Activated CD4-positive, alpha-beta T cell treated with anti-CD3 and anti-CD28 coated beads, Interleukin-2, amount 50 U/mL, for 48 hours (primary cell): ENCODE measurements at regions not wholly inside any gene's neighbourhood (a gene's known extent, or its start where the extent isn't known, plus 50 kb on each side); places are given as distances from the start of the nearest gene placed in this dataset.
"Not testable (repeated sequence)": the region's sequence is repeated elsewhere in the genome, so short reads cannot be mapped to it uniquely, and the experiment has no call there.

Experiments used
- DNase-seq, 2 experiments: peaks; one replicate each; pipeline ENCODE4 v3.0.0-alpha.2; 2020

DNA sequence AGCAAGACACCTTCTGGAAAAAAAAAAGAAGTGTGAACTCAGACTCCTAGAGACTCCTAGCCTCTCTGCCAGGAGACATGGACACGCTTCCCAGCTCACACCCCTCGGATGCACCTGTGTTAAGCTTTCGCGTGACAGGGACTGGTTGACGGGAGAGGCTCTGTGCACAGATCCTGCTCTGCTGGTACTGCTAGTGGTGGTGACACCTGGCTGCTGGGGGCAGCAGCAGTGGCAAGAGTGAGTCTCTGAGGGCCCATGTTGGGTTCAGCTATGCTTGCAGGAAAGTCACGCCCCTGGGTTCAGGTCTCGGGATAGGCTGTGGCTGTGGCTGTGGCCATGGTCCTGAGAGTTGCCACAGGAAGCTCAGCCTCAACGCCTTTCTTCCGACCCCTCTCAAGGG is 81.1 kb downstream of the XRCC2 start:
- no peak for DNase-seq

DNA sequence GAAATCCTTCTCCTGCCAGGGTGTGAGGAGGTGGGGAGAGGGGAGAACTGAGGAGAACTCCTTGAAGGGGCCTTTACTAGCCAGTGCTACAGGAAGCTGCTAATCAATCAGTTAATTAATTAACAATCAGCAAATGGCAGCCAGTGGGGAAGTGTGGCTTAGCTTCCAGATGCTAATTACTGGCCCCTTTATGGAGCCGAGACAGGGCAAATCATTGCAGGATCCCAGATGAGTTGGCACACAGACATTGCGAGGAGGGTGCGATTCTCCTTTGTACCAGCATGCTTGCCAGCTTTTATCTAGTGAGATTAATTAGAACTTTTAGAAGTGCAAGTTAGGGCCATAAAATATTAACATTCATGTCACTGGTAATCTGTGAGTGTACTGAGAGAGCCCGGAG is 84.0 kb downstream of the XRCC2 start:
- no peak for DNase-seq

DNA sequence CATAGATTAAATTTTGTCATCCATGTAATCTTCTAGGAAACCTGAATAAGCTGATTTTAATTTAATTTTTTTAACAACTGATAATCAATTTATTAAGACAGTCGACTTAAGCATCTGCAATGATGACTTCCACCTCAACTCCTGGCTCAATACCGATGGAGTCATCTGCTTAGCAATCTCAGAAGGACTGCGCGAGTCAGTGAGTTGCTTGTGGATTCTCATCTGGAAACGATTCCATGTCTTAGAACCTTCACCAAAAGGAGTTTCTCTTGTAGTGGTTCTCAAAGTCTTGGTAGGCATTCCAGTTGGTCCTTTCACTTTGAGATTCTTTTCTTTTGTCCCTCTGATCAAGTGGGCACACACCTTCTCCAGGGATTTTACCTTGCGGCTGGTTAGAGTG is 85.5 kb downstream of the XRCC2 start:
- no peak for DNase-seq

DNA sequence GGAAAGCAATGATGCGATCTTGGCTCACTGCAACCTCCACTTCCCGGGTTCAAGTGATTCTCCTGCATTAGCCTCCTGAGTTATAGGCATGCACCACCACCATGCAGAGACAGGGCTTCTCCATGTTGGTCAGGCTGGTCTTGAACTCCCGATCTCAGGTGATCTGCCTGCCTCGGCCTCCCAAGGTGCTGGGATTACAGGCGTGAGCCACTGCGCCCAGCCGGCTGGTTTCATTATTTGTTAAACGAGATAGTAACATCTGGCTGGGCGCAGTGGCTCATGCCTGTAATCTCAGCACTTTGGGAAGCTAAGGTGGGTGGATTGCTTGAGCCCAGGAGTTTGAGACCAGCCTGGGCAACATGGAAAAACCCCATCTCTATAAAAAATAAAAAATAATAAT is 86.1 kb downstream of the XRCC2 start:
- not testable (repeated sequence) for DNase-seq

DNA sequence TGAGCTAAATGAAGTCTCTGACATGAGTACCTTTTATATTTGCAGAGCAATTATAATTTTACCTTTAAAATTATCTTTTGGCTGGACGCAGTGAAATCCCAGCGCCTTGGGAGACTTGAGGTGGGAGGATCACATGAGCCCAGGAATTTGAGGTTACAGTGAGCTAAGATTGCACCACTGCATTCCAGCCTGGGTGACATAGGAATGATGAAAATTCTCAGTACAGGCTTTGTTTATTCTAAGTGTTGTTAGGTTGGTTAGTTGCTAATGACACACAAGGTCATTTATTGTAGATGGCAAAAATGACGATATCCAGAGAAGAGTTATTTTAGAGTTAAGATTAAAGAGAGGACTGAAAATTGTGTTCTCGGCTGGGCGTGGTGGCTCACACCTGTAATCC is 87.6 kb downstream of the XRCC2 start:
- DNase-seq = no peak

DNA sequence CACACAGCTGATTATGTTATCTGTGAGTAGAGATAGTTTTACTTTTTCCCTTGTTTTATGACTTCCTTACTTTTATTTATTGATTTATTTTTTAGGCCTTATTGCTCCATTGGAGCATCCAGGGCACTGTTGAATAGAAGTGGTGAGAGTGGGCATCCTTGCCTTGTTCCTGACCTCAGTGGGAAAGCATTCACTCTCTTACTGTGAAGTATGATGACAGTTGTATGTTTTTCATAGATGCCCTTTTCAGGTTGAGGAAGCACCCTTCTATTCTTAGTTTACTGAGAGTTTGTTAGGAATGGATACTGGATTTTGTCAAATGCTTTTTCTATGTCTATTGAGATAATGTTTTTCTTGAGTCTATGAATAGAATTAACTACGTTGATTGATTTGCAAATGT is 88.6 kb downstream of the XRCC2 start:
- no peak for DNase-seq

DNA sequence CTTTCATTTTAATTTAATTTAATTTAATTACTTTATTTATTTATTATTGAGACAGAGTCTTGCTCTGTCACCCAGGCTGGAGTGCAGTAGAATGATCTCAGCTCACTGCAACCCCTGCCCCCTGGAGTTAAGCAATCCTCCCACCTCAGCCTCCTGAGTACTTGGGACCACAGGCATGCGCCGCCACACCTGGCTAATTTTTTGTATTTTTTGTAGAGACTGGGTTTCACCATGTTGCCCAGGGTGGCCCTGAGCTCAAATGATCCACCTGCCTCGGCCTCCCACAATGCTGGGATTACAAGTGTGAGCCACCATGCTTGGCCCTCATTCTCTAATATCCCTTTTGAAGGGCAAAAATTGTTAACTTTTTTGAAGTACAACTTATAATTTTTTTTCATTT is 92.9 kb downstream of the XRCC2 start:
- no peak for DNase-seq

DNA sequence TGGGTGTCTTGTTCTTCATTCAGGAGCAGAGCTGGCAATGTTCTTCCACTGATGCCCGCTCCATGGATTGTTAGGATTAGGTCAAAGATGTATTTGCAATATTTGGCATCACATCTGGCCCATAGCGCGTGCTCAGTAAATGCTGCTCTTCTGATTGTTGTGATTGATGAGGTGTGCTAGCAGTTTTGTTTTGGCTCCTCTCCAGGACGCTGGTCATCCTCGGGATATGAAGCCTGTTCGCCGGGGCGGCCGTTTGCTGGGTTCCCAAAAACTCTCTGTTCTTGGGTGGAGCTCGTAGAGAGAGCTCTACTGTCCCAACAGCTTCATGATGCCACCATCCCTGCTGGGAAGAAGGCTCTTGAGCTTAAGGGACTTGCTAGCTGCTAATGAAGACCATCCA is 96.9 kb downstream of the XRCC2 start:
- DNase-seq = no peak

DNA sequence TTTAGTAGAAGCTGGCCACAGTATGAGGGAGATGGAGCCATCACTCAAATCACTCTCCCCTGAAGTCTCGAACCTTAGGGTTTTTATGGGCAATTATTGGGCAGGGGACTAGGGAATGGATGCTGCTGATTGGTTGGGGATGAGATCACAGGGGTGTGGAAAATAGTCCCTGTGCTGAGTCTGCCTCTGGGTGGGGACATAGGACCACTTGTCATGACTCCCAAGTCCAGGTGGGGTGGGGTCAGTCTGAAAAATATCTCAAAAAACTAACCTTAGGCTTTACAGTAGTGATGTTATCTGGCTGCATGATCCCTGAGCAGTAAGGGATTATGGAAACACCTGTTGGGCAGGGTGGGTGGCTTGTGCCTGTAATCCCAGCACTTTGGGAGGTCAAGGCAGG is 98.6 kb downstream of the XRCC2 start:
- no peak for DNase-seq

DNA sequence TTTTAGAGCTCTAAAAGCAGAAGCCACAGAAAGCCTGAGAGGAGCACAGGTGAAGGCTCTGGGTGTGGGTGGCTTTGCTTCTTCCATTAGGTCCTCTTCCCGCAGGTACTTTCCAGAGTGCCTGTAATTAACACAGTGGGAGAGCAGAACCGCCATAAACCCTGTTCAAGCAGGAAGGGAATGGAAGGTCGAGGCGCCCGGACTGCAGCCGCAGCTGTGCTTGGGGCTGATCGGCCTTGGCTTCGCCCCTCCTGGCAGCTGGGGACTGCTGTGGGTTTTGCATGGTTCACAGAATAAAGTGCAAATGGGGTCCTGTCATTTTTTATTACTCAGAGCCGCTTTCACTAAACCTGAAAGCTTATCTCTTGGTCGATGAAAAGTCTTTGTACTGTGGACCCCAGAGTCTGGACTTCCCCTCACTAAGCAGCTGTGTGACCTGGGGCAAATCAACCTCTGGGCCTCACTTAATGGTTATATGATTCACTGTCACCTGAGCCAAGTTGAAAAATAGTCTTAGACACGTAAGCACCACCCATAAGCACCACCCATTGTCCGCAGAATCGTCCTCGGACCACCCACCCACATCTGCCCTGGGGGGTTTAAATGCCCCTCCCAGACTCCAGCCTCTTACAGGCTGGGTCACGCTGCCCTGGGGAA is 100.9 kb downstream of the XRCC2 start:
- no peak for DNase-seq

DNA sequence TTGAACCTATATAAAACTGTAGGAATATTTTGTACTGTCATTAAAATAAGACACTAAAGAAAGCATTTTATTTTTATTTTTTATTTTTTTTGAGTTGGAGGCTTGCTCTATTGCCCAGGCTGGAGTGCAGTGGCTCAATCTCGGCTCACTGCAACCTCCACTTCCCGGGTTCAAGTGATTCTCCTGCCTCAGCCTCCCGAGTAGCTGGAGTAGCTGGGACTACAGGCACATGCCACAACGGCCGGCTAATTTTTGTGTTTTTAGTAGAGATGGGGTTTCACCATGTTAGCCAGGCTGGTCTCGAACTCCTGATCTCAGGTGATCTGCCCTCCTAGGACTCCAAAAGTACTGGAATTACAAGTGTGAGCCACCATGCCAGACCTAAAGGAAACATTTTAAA is 102.8 kb downstream of the XRCC2 start:
- not testable (repeated sequence) for DNase-seq

DNA sequence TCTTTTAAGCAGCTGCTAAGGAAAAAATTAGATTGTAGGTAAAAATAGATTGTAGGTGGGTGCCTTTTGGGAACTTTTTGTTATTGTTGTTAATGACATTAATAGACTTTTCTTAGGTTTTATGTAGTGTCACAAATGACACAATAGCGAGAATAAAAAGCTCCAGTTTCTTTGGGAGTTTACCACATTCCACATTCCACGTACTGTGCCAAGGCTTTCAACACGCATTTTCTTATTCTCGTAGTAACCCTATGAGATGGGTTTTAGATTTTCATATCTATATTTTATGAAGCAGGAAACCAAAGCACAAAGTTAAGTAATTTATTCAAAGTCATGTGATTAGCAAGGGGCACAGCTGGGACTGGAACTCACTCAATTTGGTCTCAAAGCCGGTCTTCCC is 103.8 kb downstream of the XRCC2 start:
- no peak for DNase-seq

DNA sequence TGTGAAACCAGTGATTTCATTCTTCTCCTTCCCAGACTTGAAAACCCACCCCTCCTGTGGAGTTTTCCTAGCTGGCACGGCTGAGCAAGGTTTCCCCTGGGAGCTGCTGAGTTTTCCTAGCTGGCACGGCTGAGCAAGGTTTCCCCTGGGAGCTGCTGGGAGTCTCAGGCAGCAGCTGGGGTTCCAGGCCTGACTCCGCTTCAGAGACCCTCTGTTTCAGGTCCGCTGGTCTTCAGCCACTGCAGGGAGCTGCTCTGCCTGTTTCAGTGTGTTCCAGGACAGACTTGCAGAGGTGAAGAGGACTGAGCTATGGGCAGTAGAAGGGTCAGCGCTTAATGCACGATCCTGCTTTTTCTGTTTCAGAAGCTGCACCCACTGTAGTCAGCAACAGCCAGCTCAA is 104.9 kb downstream of the XRCC2 start:
- DNase-seq = no peak

DNA sequence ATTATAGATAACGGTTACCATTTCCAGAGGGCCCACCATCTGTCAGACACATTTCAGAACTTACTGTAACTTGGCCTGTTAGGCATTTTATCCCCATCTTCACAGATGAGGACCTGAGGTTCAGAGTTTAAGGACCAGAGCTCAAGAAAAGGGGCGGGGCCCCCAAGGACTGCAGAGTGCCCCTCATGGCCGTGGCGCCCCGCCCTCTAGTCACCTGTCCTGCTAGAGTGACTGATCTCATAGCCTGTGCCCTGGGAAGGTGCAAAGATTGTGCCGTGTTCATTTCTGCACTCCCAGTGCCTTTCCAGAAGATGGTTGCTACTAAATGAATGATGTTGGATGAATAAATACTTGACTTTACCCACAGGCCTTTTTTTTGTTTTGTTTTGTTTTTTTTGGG is 107.0 kb downstream of the XRCC2 start:
- no peak for DNase-seq

DNA sequence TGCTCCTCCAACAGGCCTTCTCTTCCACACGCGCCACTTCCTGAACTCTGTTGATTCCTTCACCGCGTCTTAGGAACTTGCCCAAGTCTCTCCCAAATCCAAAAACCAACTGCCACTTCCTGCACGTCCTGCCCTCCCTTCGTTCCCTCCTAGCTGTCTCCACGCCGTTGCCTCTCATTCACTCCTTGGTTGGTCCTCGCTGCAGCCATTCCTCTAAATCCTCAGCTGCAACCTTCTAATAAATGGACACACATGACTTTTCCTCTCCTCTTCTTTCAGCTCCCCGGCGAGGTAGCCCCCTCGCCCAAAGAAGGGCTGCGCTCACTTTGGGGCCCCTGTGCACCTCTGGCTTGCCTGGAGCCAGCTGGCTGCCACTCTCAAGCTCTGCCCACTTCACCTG is 110.2 kb downstream of the XRCC2 start:
- DNase-seq = no peak

DNA sequence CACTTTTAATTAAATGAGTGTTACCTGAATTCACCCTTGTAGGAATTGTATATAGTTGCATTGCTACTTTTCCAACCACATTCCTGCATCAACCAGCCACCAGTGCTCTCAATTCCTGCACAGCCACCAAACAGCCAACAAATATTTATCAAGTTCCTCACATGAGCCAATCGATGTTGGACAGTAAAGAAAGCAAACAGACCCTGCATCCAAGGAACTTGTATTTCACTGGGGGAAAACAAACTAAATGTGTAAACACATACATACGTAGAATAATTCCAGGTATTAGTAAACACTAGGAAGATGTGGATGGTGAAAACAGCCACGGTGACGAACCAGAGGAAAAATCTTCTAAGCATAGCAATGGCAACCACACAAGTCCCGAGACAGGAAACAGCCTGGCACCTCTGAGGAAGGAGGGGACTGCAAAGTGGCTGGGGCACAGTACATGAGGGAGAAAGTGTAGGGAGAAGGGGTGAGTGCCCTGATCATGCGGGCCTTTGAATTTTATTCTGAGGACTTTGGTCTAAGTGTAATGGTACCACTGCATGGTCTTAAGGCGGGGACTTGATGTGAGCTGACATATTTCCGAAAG is 111.2 kb downstream of the XRCC2 start:
- DNase-seq = no peak

DNA sequence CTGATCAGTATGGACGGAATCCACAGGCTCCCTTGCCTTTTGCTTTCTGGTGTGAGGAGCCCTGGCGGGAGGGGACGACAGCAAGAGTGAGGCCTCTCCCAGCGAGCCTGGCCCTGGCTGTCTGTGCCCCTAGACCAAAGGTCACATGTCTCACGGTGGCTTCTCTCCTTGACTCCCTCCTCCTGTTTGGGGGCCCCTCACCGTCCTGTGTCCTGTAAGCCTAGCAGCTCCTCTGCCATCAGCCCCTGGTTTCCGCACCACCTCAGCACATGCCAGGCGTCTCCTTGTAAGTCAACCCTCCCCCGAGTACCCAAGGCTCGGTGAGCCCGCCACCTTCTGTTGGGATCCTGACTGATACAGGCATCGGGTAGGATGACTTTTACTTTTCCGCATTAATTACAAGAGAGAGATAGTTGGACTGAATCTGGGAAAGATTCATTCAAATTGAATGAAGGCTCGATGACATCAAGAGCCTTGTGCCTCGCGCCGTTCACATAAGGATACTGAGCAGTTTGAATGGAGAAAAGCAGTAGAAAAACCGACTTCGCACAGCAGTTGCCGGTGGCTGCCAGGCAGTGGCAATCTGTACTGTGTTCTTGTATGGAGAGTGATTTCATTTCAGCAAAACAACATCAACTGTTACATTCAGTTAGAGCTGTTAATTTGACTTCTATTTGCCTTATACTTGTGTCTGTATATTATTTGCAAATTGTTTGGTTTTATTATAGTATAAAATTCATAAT is 119.8 kb downstream of the XRCC2 start:
- no peak for DNase-seq

DNA sequence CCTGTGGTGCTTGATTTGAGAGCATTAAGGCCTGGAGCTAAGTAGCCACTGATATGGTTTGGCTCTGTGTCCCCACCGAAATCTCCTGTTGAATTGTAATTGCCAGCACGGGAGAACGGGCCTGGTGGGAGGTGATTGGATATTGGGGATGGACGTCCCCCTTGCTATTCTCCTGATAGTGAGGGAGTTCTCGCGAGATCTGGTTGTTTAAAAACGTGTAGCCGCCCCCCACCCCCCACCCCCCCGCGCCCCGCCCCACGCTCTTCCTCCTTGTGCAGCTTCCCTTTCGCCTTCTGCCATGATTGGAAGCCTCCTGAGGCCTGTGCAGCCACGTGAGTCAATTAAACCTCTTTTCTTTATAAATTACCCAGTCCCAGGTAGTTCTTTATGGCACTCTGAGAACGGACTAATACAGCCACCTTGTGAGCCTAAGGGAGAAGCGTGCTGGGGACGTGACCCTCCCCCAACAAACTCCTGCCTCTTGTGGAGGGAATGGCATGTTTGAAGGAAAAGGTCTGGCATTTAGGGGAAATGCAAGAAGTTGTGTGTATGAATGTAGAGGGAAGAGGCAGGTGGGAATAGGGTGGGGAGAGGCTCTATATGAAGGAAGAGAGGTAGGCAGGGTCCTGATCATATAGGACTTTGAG is 118.0 kb upstream of the KMT2C start:
- DNase-seq = no peak

DNA sequence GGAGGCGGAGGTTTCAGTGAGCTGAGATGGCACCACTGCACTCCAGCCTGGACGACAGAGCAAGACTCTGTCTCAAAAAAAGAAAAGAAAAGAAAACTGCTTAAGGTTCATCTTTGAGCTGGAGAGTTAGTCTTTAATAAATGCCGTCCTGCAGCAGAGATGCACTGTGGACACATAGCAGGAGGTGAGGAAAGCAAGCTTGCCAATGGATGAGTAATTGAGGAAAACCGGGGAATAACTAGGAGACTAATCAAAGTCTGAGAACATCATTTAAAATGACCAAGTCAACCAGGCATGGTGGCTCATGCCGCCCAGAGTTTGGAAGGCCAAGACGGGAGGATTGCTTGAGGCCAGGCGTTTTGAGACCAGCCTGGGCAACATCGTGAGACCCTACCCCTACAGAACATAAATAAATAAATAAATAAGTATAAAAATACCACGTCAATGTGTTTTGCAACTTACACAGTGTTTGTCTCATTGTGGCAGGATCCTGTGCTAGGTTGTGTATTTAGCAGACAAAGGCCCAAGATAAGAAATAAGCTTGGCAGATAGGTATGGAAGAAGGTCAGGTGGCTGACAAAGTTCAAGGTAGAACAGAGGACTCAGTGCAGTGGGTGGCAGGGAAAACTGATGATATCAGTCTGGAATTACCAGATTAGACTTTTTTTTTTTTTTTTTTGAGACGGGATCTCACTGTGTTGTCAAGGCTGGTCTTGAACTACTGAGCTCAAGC is 115.7 kb upstream of the KMT2C start:
- no peak for DNase-seq

DNA sequence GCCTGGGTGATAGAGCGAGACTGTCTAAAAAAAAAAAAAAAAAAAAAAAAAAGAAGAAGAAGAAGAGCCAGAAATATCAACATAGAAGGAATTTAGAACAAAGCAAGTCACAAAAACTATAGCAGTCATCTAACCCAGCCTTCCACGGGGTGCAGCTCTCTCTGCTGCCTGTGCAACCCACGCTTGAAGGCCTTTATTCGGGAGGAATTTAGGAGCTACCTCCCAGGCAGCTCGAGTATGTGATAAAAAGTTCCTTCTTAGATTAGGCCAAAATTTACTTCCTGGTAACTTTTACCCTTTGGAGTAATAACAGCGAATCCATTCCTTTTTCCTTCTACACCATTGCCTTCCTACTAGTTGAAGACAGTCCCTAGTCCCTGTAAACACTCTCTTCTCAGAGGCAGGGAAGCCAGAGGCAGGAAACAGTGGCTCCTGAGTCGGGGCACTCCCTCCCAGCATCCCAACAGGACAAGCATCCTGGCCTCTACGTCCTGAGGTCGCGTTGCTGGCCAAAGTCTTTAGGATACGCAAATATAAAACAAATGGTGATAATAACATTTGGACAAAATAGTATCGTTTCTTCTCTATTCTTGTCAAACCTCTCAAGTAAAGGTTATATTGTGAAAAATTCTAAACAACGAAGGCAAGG is 109.3 kb upstream of the KMT2C start:
- DNase-seq = no peak

DNA sequence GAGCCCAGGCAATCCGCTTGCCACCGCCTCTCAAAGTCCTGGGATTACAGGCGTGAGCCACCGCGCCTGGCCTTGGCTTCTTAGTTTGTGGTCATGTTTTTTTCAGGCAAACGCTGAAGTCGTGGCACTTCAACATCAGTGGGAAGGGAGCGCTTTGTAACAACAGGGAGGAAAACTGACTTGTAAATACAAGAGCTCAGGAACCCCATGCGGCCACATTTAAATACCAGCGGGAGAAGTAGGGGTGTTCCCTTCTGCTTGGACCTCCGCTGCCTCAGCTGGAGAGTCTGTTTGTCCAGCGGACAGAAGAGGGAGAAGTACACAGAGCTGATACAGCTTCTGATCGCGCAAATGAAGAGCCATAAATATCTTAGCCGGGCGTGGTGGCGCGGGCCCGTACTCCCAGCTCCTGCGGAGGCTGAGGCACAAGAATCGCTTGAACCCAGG is 108.7 kb upstream of the KMT2C start:
- DNase-seq = no peak

DNA sequence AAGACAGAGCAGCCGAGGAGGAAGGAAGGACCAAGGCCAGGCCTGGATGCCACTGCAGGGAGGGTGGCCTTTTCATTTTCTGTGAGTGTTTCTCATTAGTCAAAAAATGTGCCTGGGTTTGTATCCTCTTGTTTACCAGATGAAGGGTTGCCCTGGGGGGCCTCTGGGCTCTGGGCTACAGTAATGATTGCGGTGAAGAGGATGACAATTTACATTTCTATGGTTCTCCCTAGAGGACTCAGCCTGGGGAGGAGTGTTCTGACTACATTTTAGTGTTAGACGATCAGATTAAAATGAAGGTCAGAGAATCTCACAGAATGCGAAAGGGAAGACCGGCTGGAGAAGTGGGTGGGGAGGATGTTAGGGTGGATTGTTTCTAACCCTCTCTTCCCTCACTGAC is 108.0 kb upstream of the KMT2C start:
- DNase-seq = no peak

DNA sequence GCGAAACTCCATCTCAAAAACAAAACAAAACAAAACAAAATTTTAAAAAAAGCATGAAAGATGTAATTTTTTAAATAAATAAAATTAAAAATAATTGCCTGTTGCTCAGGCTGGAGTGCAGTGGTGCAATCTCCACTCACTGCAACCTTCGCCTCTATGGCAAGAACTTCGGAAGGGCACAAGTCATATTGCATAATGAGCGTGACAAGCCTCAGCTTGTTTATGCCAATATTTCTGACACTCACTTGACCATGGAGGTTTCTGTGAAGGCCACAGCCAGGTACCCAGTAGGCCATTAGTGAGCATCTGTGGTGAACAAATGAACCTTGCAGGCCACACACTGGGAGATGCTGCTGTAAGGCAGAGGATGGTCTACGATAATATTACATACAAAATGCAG is 106.1 kb upstream of the KMT2C start:
- no peak for DNase-seq
